GM18517 (cell line): ENCODE measurements at regions not wholly inside any gene's neighbourhood (a gene's known extent, or its start where the extent isn't known, plus 50 kb on each side); places are given as distances from the start of the nearest gene placed in this dataset.

Experiments
- ATAC-seq: cut with Tn5 transposase; IDR thresholded peaks from one replicate; pipeline ENCODE4 v1.9.1; 2021; ENCODE audit warnings: mild to moderate bottlenecking, moderate library complexity; ENCODE audit not compliant: unreplicated experiment

DNA sequence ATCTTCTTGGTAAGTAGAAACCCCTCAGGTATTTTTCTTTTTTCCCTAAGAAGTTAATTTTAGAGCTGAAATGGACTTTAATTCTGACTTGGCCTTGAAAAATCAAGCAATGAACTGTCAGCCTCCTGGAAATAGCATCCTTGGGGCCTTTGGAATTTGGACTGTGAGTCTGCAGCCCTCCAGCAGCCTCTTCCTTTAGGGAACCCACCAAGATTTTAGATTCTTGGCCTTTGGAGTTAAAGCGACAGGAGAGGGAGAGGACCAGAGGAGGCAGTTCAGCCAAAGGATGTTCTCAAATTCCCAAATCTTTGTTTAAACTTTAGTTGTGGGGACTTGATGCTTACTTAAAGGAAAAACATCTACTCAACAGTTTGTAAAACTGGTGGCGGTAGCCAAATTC, 288.6 kb downstream of the AACS start:
- ATAC-seq = no peak

DNA sequence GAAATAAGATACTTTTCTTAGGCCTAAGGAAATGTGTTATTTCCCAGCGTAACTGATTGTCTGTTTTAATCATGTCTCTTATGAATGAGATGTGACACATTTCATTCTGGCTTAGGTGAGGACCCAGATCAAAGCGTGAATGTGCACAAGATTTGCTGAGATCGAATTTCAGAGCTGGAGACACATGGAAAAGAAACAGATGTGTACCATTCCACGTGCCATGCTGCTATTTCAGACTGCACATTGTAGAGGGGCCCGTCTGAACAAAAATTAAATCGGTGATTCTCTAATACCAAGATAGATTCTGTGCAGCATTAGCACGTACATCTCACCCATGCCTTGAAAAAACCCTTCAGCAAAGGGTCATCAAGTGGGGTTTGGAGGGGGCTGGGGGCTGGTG, 290.4 kb downstream of the AACS start:
- no peak for ATAC-seq

DNA sequence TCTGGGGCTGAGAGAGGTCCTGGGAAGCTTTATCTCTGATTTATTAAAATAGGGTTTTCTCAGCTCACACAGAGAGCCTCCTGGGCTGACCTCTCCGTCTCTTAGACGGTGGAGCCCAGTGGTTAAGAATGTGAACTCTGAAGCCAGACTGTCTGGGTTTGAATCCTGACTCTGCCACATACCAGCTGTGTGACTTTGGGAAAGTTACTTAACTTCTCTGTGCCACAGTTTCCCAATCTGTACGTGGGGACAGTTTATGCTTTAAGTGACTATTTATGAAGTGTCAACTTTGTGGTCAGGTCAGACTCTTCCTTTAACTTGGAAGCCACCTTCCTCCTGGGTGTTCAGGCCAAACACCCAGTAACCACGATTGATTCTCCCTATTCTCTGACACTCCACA, 290.9 kb downstream of the AACS start:
- no peak for ATAC-seq

DNA sequence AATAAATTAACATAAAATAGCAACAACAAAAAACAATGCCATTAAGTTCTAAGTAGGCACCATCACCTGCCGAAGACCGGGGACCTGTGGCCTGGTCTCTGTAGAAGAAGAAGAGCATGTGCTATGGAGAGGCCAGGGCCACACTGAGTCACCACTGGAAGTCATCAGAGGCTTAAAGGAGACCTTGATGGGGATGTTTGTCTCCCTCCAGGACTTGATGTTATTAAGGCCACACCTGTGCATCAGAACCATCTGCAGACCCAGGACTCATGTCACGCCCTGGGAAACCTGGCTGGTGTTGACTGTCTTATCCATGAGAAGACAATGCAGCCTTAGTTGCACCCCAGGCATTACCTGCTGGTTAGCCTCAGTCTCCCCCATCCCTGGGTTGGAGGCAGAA, 292.3 kb downstream of the AACS start:
- no peak for ATAC-seq

DNA sequence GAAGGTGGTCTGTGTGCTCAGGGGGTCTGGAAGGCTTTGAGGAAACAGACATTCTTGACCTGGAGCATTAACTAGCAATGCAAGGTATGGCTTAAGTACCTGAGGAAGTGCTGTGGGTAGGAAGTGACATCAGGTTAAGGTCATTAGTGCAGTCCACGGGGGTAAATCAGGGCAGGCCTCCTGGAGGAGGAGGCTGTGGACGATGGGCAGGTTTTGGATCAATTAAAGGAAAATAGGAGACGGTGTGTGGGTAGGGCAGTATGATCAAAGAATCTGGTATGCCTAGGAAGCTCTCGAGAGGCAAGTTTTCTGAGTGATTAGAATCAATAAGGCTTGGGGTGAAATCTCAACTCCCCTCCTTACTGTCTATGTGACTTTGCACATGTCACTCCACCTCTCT, 295.3 kb downstream of the AACS start:
- ATAC-seq = no peak

DNA sequence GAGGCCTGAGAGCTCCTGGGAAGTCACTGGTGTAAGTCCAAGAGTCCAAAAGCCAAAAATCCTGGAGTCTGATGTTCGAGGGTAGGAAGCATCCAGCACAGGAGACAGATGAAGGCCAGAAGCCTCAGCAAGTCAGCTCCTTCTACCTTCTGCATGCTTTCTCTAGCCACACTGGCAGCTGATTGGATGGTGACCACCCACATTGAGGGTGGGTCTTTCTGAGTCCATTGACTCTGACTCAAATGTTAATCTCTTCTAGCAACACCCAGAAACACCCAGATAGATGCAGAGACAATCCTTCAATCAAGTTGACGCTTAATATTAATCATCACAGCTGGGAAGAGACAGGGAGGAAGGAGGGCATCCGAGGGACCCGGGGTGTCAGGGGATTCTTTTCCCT, 305.8 kb downstream of the AACS start:
- no peak for ATAC-seq

DNA sequence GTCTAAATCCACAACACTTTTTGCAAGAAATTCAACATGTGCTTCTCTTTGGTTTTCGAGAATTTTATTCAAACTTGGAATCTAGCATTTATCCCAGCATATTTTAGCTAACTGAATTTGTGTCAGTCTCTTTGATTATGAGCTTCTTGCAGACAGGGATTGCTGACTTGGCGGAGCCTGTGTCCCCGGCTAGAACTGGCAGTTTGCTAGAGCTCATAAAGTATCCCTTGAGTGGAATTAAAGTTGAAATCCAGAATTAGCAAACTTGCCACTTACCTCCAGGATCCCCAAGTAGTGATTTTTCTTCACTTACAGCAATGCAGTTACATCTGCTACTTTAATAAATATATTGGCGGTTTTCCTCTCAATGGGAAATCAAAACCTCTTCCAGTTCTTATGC, 306.9 kb downstream of the AACS start:
- ATAC-seq = no peak

DNA sequence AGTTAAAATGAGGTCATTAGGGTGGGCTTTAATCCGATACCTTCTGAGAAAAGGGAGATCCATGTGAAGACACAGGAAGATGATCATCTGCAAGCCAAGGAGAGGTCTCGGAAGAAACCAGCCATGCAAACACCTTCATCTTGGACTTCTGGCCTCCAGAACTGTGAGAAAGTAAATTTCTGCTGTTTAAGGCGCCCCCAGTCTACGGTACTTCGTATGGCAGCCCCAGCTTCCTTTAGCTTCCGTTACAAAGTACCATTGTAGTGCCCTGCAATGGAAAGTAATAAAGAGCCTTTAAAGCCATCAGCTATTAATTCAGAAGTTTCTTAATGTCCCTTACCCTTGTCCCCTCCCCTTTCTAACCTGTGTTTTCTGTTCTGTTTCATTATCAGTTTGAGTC, 308.1 kb downstream of the AACS start:
- no peak for ATAC-seq

DNA sequence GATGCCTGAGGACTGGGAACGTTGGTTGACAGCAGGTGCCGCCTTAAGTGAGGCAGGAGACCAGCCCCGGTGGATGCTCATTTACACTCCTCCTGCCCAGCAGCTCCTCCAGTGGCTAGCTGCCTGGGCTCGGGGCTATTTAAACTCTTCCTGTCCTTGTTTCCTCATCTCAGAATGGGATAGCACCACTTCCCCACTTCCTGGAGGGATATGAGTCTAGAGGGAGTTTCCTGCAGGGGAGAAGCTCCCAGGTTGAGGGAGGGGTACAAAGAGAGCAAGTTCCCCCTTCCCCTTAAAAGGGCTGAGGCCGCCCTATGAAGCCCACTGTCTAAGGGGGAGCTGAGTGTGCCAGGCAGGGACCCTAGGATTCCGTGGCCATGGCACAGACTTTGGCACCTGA, 311.2 kb downstream of the AACS start:
- ATAC-seq = no peak

DNA sequence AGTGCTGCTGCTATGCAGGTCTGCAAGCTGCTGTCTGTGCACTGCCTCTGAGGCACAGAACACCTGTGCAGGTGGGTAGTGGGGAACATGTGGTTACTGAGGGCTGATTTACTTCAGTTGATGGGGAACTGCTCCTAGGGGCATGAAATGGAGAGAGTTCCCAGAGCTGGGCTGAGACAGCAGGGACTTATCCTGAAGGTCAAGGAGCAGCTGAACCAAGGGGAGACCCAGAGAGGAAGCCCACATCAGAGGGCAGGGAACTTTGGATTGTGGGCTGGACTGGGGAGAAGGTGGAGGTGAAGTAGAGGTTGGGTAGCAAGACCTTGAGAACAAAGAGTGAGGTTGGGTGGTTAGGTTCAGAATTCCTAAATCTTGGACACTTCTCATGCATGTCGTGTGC, 311.9 kb downstream of the AACS start:
- ATAC-seq = no peak

DNA sequence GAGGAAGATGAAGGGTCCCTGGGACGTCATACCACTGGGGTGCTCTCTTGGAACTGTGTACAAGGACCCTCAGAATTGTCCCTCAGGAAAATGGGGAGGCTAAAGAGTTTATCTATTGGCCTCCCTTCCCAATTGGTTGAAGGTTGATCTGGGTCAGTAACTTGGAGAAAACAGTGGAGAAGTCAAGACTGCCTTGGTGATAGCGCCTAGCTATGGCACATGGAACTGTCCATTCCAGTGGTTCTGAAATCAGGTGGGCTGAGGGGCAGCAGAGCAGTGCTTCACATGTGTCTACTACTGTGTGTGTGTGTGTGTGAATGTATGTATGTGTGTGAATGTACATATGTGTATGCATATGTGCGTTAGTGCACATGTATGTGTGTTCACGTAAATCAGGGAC, 316.1 kb downstream of the AACS start:
- ATAC-seq = no peak

DNA sequence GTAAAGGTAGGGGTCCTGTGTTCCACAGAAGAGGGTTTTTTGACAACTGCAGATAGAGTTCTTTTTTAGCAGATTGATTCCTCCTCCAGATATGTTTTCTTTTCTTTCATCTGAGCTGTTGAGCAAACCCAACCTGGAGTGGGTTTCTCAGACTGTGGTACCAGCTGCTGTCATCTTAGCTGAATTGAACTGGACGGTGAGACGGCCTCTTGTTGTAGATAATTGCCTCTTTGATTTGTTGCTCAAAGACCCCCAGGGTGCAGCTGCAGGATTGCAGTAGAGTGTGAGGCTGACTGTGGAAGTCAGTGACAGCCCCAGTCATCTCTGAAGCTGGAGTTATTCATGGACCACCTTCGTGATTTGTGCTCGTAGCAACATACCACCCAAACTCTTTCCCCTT, 317.7 kb downstream of the AACS start:
- no peak for ATAC-seq

DNA sequence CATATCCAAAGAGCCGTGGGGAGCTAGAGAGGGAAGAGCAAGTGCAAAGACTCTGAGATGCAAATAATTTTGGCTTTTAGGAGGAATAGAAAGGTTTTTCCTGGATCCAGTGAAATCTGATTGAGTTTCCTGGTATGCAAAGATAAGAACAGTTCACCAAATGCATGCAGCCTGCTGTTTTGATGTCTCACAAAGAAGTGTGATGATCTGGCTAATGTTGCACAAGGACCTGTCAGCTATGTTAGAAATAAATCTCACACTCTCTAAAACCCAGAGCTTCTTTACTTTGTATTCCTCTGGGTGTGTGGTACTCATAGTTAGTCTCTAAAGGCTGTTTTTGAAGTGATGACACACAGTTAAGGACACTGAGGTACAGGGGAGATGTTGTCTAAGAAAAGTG, 321.4 kb downstream of the AACS start:
- ATAC-seq = no peak

DNA sequence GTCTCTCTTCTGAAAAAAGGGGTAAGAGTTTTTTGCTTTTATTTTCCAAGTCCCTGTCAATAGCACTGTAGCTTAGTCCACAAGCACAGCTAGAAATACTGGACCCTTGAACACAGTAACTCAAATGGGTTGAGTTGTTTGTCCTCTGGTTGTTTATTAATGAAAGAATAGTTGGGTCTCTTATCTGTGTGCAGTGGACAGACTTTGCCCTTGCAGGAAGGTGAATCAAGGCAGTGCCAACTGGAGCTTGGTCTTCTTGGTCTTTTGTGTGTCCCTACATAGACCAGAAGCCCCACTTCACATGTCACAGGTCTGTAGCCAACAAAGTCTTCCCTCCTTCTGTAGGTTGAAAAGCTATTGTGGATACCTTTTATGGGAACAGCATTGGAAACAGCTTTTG, 322.0 kb downstream of the AACS start:
- ATAC-seq = no peak

DNA sequence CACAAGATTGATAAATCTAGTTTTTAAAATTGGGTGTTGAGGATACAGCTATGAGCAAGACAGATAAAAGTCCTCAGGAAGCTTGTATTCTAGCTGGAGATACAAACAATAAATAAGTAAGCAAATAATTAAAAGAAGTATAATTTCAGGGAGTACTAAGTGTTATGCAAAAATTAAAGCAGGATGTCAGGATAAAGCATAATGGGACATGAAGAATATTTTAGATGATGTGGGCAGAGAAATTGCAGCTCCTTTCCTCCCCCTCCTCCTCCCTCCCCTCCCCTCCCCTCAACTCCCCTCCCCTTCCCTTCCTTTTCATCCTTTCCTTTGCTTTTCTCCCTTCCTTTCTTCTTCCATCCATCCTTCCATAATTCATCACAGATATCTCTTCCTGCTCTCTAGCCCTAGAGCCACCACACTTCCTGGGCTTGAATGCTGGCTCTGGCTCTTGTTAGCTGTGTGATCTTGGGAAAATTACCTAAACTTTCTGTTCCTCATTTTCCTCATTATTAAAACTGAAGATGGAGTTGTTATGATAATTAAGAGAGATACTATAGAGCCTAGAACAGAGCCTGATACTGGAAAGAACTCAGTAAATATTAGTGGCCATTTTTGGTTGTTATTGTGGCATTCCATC, 323.9 kb downstream of the AACS start:
- ATAC-seq = no peak

DNA sequence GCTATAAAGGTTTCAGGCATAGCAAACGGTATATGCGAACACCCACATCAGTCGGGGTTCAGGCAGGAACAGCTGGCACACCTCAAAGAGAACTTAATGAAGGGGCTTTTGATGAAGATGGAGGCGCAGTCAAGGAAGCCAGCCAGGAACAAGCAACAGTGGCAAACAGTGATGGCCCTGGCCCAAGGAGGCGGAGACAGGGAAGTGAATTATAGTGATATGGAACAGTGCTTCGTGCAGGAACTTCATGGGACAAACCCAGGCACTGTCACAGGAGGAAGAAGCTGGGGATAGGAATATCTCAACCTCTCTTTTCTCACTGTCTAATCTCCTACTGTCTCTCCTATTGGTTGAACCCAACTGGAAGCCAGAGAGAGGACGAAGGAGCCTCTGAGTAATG, 328.3 kb downstream of the AACS start:
- ATAC-seq = no peak

DNA sequence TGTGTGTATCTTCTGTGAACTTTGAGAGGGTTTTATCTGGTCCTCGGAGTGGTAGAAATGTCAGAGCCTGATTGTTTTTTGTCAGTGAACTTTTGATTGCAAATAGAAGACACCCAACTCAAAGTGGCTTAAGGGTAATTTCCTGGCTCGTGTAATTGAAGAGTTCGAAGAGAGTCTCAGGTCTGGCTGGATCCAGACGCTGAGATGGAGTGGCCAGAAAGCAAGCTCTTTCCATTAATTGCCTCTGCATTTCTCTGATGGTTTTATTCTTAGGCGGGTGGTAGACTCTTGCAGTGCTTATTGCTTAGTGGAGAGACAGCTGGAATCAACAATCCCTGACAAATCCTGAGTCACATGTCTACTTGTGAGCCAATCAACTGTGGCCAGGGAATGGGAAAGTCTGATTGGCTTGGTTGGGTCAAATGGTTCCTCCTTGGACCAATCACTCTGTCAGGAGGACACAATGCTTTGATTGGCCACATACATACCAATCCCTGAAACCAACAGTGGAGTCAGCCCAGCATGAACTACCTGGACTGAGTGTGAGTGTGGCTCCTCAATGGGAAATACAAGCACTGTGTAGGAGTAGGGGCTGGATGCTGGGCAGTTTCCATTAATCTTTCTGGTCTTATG, 330.5 kb downstream of the AACS start:
- no peak for ATAC-seq

DNA sequence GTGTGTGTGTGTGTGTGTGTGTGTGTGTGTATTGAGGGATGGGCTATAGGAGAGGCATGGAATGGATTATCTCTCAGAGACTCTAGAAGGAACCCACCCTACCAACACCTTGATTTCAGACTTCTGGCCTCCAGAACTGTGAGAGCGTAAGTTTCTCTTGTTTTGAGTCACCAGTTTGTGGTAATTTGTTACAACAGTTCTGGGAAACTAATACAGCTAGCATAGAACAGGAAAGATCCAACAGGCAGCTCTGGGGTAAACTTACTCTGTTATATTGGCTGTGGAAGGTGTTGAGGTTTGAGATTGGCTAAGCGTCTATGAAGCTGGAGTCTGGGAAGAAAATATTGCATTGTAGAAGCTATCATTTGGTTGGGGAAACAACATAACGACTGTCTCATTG, 334.3 kb downstream of the AACS start:
- no peak for ATAC-seq

DNA sequence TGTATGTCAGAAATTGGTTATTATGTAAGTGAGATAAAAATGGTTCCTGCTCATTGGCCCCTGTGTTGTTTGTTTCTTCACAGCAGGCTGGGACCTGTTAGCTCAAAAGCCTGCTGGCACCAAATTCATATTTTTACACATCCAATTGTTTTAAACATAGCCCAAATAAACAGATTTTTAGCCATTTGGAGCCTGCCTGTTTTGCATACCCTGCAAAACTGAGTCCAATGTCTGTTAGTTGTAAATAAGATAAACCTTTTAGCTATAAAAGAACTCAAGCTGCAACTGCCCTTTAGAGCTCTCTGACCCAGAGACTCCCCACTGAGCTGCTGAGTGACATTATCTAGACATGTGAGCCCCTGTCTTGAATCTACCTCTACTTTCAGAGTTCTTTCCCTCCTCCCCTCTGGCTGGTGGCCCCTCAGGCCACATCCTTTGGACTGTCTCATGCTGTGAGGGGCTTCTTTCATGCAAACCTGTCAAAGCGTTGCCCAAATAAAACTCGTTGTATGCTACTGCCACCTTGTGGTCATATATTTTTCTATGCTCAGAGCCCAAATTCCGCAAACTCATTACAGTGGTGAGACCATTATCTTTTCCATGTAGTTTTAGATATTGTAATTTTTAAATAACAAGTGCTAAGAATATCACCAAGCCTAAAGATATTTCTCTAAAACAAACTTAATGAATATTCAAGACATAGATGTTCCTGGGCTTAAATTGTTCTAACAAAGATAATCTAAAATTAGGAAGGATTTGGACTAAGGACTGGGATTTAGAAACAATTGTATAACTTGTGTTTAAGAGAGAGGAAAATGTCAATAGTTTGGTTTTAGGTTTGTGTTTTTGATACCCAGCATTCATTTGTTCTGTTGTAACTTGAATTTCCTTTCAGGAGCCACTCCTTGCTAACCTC, 337.9 kb downstream of the AACS start:
- no peak for ATAC-seq

DNA sequence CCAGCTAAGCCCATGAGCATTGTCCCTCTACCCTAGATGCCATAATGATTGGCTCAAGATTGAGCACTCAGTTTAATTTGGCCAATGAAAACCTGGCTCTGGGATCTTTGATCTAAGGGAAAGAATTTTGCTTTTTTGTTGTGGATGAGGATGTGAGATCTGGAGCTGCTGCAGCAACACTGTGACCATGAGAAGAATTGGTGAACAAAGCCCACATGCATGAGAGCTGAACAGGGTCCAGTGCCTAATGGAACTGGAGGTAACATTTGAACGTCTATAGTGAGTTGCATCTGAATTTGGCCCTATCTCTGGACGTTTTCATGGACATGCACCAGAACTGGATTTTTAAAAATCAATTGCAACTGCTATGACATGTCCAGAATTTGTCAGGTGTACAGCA, 338.6 kb downstream of the AACS start:
- ATAC-seq = no peak

DNA sequence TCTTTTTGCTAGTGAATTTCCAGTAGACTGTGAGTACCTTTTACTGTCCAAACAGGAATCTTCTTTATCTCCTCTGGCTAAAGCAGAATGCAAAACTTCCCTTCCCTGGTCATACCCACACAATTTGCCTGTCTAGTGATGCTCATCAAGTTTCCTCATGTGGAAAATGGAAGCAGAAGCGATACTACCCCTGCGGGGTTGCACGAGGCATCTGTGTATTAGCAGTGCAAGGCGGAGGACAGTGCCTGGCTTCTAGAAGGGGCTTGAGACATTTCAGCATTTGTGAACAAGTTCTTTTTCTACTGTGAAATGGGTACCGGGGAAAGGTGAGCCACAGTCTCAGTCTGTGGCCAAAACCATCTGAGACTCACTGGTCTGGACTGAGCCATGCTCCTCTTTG, 340.9 kb downstream of the AACS start:
- ATAC-seq = peak; percentile 71

DNA sequence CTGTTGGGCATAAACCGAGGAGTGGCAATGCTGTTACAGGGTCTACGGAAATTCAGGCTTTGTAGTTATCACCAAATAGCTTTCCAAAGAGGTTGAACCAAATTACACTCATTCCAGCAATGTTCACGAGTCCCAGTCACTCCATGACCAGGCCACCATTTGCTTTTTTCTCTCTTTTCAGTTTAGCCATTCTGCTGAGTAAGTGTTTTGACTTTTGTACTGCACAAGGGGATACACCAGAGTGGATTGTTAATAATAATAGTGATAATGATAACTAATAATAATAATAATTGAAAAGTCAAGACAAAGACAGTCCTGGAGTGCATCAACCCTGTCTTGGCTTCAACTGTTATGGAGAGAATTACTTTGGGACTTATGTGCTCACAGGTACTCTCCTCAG, 343.5 kb downstream of the AACS start:
- ATAC-seq = no peak
